Spinal cord (tissue), 9 donors: ENCODE measurements at regions not wholly inside any gene's neighbourhood (a gene's known extent, or its start where the extent isn't known, plus 50 kb on each side); places are given as distances from the start of the nearest gene placed in this dataset.

Experiments used
- DNase-seq, 6 donors: peaks; one replicate each; pipeline versions ENCODE4 v3.0.0 to v3.0.0-alpha.2; 2013 to 2015; ENCODE audit warnings: low spot score in 6 of 6, low read depth in 4 of 6
- H3K27ac ChIP-seq: one replicate; pipeline ENCODE4 v1.5.1; 2013; ENCODE audit warnings: low read depth, low read length, control low read depth
- H3K27me3 ChIP-seq: one replicate; pipeline ENCODE4 v1.6.1; 2013; ENCODE audit warnings: low read length; ENCODE audit not compliant: control insufficient read depth, insufficient read depth
- H3K36me3 ChIP-seq: one replicate; pipeline ENCODE4 v1.6.1; 2013; ENCODE audit warnings: low read length; ENCODE audit not compliant: control insufficient read depth, insufficient read depth
- H3K4me1 ChIP-seq: one replicate; pipeline ENCODE4 v1.6.1; 2013; ENCODE audit warnings: low read length; ENCODE audit not compliant: control insufficient read depth, insufficient read depth
- H3K4me3 ChIP-seq: one replicate; pipeline ENCODE4 v1.5.1; 2013; ENCODE audit warnings: low read depth, low read length, control low read depth
- H3K9me3 ChIP-seq: one replicate; pipeline ENCODE4 v1.6.1; 2013; ENCODE audit warnings: low read length; ENCODE audit not compliant: control insufficient read depth, insufficient read depth
- WGBS: methylation state at CpG from one replicate; pipeline ENCODE4 v1.1.5; 2013; ENCODE audit warnings: missing lambda C conversion rate; ENCODE audit not compliant: insufficient coverage; 5-methylcytosine and 5-hydroxymethylcytosine counted together
- donor health status: healthy.

DNA sequence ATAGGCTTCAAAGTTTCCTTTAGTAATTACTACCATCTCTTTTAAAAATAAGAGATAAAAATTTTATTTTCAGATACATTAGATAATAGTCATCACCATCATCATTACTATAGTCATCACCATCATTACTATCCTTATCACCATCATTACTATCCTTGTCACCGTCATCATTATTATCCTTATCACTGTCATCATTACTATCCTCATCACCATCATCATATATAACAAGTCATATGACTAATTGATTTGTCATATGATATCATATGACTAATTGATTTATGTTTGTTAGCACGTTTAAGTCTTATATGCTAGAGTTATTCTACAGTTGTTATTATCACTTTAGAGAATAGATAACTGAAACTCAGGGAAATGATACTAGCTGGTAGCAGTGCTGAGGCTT is 382.1 kb upstream of the CDH18 start:
- Histone ChIP-seq H3K27me3 (no peaks in the 10 kb centered on the region), H3K36me3 (no peaks in the 10 kb centered on the region), H3K27ac (no peak overlapping the region), H3K4me3 (no peak overlapping the region), H3K9me3 (no peaks in the 10 kb centered on the region), H3K4me1 (peaks cover 5% of the 10 kb centered on the region)
- DNase-seq, result no peak
- WGBS, result no CpG with 5 or more reads among the region's 2 CpGs

DNA sequence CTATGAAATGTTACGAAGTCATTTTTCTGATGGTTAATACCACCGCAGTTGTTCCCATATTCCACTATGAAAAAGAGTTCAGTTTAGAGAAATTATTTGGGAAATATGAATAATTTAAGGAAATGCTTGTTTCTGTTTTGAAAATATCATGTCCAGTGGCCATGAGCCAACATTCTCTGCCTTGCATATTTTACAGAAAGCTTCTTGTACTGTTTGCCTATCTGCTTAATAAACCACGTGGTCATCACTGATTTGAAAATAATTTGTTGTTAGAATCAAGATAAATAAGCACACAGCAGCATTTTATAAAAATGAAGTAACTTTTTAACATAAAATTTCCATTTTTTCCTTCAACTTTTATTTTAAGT is 381.5 kb upstream of the CDH18 start:
- no peak for DNase-seq
- Histone ChIP-seq H3K4me3 (no peak overlapping the region), H3K4me1 (peaks cover 5% of the 10 kb centered on the region), H3K27me3 (no peaks in the 10 kb centered on the region), H3K36me3 (no peaks in the 10 kb centered on the region), H3K27ac (no peak overlapping the region), H3K9me3 (no peaks in the 10 kb centered on the region)
- WGBS, result no CpG with 5 or more reads among the region's 3 CpGs

DNA sequence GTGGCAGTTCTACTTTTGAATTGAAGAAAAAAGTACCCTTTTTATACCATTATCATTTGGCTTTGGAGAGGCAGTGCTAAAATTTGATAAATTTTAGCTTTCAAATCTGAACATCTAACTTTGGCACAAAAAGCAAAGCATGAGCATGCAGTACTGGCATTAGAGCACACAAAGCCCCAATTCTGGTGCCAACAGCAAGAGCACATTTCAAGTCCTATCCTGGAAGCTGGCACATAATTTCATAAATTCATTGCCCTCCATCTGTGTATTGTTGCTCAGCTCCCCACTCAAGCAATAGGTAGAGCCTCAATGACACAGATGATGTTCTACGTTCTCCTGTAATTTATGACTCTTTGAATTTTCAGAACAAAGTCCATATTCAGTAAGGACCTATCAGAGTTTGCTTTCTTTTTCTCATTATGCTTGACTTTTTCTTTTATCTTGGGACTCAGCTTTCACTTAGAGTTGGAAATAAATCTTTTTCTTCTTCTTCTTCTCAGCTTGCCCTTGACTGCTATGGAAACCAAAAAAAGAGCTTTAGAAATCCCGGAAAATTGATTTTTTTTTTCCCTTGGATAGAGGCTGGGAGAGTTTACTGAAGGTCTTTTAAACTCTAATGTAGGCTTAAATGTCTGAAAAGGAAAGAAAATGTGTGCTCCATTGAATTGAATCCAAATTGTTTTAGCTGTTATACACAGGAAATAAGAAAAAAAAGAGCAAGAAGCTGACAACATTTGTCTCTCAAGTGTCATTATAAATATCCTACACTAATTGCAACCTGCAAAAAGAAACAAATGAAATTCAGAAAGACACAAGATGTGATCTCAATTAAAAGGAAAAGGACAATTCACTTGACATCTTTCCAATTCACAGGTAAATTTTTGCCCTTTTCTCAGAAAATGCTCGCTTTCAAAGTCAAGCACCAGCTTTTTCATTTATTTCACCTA is 380.8 kb upstream of the CDH18 start:
- no peaks in the 10 kb centered on the region for H3K9me3 ChIP-seq
- DNase-seq, result peak in 5 of 6 donors; percentile 33 to 89 (median 65)
- 0% methylated on average over 1 of the region's 3 CpGs for WGBS
- no peak overlapping the region for H3K4me3 ChIP-seq
- peaks cover 5% of the 10 kb centered on the region for H3K4me1 ChIP-seq
- H3K27me3 ChIP-seq, result no peaks in the 10 kb centered on the region
- H3K36me3 ChIP-seq, result no peaks in the 10 kb centered on the region
- H3K27ac ChIP-seq, result no peak overlapping the region

DNA sequence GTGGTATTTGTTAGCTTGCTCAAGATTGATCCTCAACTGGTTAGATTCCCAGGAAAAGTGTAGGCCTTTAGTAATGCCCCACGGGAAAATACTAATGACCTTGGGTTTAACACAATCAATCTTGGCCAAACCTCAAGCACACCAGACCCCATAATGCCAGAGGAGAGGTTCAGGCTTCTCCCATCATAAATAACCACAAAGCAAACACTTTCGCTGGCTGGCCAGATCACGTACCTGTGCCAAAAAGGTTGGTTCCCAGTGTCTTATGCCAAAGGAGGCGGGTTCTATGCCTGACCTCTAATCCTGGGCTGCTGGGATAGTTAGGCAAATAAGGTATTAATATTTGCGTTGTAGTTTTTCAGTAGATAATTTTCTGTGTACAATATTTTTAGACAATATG is 379.2 kb upstream of the CDH18 start:
- Histone ChIP-seq H3K4me3 (no peak overlapping the region), H3K4me1 (peaks cover 5% of the 10 kb centered on the region), H3K36me3 (no peaks in the 10 kb centered on the region), H3K27me3 (no peaks in the 10 kb centered on the region), H3K27ac (no peak overlapping the region), H3K9me3 (no peaks in the 10 kb centered on the region)
- peak in 2 of 6 donors; percentile 36 to 46 for DNase-seq
- WGBS, result 50% methylated on average over 2 of the region's 5 CpGs

DNA sequence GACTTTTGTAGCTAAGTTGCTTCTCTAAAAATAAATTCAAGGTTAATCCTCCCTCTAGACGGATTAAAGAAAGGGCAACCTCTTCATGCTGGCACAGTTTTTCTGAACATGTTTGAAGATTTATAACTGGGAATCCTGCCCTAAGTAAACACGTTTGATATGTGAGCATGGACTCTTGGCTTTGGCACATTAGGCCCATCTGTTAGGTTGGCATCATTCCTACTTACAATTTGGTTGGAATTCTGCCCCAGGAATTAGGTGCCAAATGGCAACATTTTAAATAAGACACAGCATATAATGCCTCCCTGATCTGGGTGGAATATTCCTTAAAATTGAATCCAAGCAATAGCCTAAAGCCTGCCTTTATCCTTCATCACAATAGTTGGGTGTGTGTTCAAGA is 372.3 kb upstream of the CDH18 start:
- WGBS, result 17% methylated on average over 1 of the region's 2 CpGs
- H3K4me1 ChIP-seq, result no peaks in the 10 kb centered on the region
- peak; percentile 48 to 97 (median 54) for DNase-seq
- no peaks in the 10 kb centered on the region for H3K9me3 ChIP-seq
- no peak overlapping the region for H3K27ac ChIP-seq
- H3K36me3 ChIP-seq, result no peaks in the 10 kb centered on the region
- H3K4me3 ChIP-seq, result no peak overlapping the region
- no peaks in the 10 kb centered on the region for H3K27me3 ChIP-seq

DNA sequence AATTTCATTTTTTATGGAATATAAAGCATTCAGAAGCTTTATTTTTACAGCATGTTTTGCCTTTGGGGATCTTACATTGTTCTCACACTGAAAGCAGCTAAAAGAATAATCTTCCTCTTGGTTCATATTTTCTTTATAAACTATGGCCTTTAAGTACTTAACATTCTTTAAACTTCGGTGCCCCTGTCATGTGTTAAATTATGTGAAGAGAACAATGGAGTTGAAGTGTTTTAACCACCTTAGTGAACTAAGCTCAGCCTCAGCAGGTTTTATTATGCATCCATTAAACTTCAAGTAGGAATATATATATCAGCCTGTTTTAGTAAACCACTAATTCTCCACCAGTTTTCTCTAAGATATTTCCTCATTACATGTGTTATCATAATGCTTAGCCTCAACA is 371.4 kb upstream of the CDH18 start:
- Histone ChIP-seq H3K9me3 (no peaks in the 10 kb centered on the region), H3K27me3 (no peaks in the 10 kb centered on the region), H3K36me3 (no peaks in the 10 kb centered on the region), H3K4me3 (no peak overlapping the region), H3K27ac (no peak overlapping the region), H3K4me1 (no peaks in the 10 kb centered on the region)
- DNase-seq, result peak in 1 of 6 donors; percentile 30
- WGBS, result no CpG with 5 or more reads among the region's 1 CpG

DNA sequence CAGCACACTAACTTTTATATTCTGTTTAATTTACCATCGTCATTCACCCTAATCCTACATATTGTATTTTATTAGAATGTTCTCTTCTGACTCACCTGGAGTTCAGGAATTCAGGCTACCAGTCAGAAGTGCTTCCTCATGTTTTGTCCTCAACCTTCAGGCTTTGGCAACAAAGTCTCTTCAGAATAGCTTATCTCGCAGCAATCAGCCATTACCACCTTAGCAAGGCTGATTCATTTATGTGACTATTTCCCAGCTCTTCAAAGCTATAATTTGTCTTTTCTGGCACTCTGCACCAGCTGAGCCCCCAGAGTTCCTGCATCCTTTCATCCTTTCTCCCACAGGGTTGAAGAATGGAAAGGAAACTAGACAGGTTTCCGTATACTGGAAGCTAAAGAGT is 365.5 kb upstream of the CDH18 start:
- Histone ChIP-seq H3K4me3 (no peak overlapping the region), H3K27me3 (no peaks in the 10 kb centered on the region), H3K27ac (no peak overlapping the region), H3K4me1 (no peaks in the 10 kb centered on the region), H3K36me3 (no peaks in the 10 kb centered on the region), H3K9me3 (no peaks in the 10 kb centered on the region)
- peak in 1 of 6 donors; percentile 55 for DNase-seq
- 56% methylated on average over 2 of the region's 3 CpGs for WGBS

DNA sequence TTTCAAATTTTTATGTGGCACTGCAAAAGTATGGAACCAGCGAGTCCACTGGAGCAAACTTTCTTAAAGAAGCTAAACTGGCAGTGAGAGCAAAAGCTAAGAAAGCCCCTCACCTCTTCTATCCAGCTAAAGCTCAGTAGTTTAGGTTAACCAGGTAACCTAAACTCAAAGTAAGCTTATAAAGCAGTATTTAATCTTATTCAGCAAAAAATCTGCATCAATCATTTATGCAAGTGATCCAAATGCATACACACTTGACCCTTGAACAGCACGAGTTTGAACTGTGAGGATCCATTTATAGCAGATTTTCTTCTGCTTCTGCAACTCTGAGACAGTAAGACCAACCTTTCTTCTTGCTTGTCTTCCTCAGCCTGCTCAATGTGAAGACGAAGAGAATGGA is 363.8 kb upstream of the CDH18 start:
- H3K27ac ChIP-seq, result no peak overlapping the region
- DNase-seq, result no peak
- H3K9me3 ChIP-seq, result peaks cover 3% of the 10 kb centered on the region
- no peaks in the 10 kb centered on the region for H3K4me1 ChIP-seq
- no peaks in the 10 kb centered on the region for H3K36me3 ChIP-seq
- H3K4me3 ChIP-seq, result no peak overlapping the region
- H3K27me3 ChIP-seq, result no peaks in the 10 kb centered on the region
- 94% methylated on average over 2 of the region's 3 CpGs for WGBS

DNA sequence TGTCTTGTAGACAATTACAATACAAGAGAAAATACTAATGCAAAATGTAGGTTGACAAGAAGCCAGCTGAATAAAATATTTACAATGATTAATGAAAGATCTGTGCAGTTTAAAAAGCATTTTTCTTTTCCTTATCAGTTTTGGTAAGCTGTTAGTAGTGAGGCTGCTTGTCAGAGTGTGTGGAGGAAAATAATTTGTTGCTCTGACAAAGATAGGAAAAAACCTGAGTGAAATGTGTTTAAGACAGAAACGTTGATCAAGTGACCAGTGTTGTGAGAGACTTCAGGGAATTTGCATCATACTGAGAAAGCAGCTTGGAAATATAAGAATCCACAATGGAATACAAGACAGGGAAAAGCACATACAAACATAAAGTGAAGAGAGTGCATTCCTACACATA is 360.3 kb upstream of the CDH18 start:
- DNase-seq, result no peak
- WGBS, result no CpG with 5 or more reads among the region's 1 CpG
- no peak overlapping the region for H3K4me3 ChIP-seq
- H3K4me1 ChIP-seq, result no peaks in the 10 kb centered on the region
- H3K36me3 ChIP-seq, result no peaks in the 10 kb centered on the region
- H3K9me3 ChIP-seq, result peaks cover 4% of the 10 kb centered on the region
- no peaks in the 10 kb centered on the region for H3K27me3 ChIP-seq
- H3K27ac ChIP-seq, result no peak overlapping the region

DNA sequence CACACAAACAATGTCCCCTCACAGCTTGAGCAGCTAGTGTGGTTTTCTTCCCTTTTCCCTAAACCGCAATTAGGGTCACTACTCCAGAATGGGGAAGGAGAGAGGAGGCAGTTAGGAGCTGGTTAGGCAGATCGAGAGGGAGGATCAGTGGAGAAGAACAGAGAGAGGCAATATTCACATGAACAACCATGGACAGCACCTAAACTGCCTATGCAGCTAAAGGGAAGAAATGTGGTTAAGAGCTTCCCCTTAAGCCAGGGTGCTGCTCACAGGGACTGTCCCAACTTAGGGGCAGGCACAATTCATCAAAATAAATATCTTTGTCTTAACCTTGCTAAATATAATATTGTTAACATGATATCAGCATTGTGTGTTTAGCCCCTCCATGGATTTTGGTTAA is 359.3 kb upstream of the CDH18 start:
- peaks cover 4% of the 10 kb centered on the region for H3K9me3 ChIP-seq
- no peaks in the 10 kb centered on the region for H3K27me3 ChIP-seq
- no peaks in the 10 kb centered on the region for H3K36me3 ChIP-seq
- WGBS, result no CpG with 5 or more reads among the region's 2 CpGs
- no peak overlapping the region for H3K27ac ChIP-seq
- DNase-seq, result no peak
- no peak overlapping the region for H3K4me3 ChIP-seq
- H3K4me1 ChIP-seq, result no peaks in the 10 kb centered on the region
